WTC11 (cell line): ENCODE measurements at regions not wholly inside any gene's neighbourhood (a gene's known extent, or its start where the extent isn't known, plus 50 kb on each side); places are given as distances from the start of the nearest gene placed in this dataset.

Experiments used
- FOXK1 ChIP-seq: sonication (generic); formaldehyde crosslinking; IDR thresholded peaks from 2 replicates; pipeline ENCODE4 v1.8.0; 2022; ENCODE audit warnings: mild to moderate bottlenecking, moderate library complexity, missing genetic modification reagents
- JUN ChIP-seq: sonication (generic); formaldehyde crosslinking; IDR thresholded peaks from 2 replicates; pipeline ENCODE4 v1.8.0; 2023; ENCODE audit warnings: mild to moderate bottlenecking, missing genetic modification reagents
- NFE2L1 ChIP-seq: sonication (generic); formaldehyde crosslinking; IDR thresholded peaks from 2 replicates; pipeline ENCODE4 v1.8.1; 2023; ENCODE audit warnings: missing genetic modification reagents
- TEAD4 ChIP-seq: sonication (generic); formaldehyde crosslinking; IDR thresholded peaks from 2 replicates; pipeline ENCODE4 v1.8.0; 2022; ENCODE audit warnings: mild to moderate bottlenecking, missing genetic modification reagents
- ZBTB21 ChIP-seq: sonication (generic); formaldehyde crosslinking; IDR thresholded peaks from 2 replicates; pipeline ENCODE4 v1.8.1; 2023; ENCODE audit warnings: mild to moderate bottlenecking, missing genetic modification reagents, borderline replicate concordance
- TF ChIP-seq, protein P1 (sequence below): fragments of 250-450 bp; sonication (Bioruptor Pico); IDR thresholded peaks from 2 replicates; pipeline ENCODE4 v2.1.2; 2022; ENCODE audit warnings: mild to moderate bottlenecking, moderate library complexity
- TF ChIP-seq, protein P2 (sequence below): fragments of 200-600 bp; IDR thresholded peaks from 2 replicates; pipeline ENCODE4 v1.8.0; 2022; ENCODE audit warnings: antibody characterized with exemption
- TF ChIP-seq, protein P3 (sequence below): sonication (generic); formaldehyde crosslinking; conservative IDR thresholded peaks from 2 replicates; pipeline ENCODE4 v1.8.1; 2022; ENCODE audit warnings: mild to moderate bottlenecking, missing genetic modification reagents
- TF ChIP-seq, protein P4 (sequence below): sonication (generic); formaldehyde crosslinking; IDR thresholded peaks from 2 replicates; pipeline ENCODE4 v1.8.1; 2022; ENCODE audit warnings: low read depth, missing genetic modification reagents, borderline replicate concordance

DNA sequence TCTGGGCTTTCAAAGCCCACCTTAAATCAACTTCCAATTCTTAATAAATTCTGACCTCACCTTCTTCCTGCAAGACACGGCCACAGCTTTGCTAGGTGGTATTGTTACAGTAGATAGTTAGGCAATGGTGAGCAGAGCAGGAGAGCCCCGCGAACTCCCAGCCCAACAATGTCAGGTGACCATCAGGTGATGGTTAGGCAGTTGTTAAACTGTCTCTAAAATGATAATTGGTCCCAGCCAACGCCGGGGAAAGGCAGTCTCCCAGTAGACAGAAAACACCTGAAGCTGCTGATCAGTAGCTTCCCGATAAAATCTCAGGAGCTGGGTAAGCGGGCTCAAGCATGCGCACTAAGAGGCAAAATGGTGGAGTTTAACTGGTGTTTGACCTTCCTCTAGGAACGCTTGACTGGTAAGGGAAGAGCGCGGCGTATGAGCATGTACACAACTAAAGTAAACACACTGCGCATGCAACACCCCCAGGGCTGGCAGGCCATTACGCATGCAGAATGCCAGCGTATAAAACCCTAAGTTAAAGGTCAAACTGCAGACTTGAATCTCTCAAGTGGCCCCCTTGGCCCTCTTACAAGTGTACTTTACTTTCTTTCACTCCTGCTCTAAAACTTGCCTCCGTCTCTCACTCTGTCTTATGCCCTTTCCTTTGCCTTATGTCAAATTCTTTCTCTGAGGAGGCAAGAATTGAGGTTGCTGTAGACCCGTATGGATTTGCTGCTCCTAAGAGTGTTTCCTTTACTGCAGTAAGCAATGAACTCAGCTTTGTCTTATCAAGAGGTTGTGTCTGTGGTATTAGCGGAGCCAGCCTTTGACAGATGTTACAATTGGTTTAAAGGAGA lies 113.5 kb downstream of the C12orf75 start:
- TF ChIP-seq, protein P1, sequence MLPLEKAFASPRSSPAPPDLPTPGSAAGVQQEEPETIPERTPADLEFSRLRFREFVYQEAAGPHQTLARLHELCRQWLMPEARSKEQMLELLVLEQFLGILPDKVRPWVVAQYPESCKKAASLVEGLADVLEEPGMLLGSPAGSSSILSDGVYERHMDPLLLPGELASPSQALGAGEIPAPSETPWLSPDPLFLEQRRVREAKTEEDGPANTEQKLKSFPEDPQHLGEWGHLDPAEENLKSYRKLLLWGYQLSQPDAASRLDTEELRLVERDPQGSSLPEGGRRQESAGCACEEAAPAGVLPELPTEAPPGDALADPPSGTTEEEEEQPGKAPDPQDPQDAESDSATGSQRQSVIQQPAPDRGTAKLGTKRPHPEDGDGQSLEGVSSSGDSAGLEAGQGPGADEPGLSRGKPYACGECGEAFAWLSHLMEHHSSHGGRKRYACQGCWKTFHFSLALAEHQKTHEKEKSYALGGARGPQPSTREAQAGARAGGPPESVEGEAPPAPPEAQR (CRISPR knock-in tag) = no peak
- TF ChIP-seq, protein P2, sequence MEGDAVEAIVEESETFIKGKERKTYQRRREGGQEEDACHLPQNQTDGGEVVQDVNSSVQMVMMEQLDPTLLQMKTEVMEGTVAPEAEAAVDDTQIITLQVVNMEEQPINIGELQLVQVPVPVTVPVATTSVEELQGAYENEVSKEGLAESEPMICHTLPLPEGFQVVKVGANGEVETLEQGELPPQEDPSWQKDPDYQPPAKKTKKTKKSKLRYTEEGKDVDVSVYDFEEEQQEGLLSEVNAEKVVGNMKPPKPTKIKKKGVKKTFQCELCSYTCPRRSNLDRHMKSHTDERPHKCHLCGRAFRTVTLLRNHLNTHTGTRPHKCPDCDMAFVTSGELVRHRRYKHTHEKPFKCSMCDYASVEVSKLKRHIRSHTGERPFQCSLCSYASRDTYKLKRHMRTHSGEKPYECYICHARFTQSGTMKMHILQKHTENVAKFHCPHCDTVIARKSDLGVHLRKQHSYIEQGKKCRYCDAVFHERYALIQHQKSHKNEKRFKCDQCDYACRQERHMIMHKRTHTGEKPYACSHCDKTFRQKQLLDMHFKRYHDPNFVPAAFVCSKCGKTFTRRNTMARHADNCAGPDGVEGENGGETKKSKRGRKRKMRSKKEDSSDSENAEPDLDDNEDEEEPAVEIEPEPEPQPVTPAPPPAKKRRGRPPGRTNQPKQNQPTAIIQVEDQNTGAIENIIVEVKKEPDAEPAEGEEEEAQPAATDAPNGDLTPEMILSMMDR = no peak
- TF ChIP-seq, protein P3, sequence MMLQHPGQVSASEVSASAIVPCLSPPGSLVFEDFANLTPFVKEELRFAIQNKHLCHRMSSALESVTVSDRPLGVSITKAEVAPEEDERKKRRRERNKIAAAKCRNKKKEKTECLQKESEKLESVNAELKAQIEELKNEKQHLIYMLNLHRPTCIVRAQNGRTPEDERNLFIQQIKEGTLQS = no peak
- TF ChIP-seq NFE2L1 (CRISPR knock-in tag) (no peak), FOXK1 (CRISPR knock-in tag) (no peak), TEAD4 (CRISPR knock-in tag) (no peak), JUN (CRISPR knock-in tag) (no peak), ZBTB21 (CRISPR knock-in tag) (no peak)
- TF ChIP-seq, protein P4, sequence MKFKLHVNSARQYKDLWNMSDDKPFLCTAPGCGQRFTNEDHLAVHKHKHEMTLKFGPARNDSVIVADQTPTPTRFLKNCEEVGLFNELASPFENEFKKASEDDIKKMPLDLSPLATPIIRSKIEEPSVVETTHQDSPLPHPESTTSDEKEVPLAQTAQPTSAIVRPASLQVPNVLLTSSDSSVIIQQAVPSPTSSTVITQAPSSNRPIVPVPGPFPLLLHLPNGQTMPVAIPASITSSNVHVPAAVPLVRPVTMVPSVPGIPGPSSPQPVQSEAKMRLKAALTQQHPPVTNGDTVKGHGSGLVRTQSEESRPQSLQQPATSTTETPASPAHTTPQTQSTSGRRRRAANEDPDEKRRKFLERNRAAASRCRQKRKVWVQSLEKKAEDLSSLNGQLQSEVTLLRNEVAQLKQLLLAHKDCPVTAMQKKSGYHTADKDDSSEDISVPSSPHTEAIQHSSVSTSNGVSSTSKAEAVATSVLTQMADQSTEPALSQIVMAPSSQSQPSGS (CRISPR knock-in tag) = no peak
